Upper lobe of left lung (tissue), 4 donors: ENCODE measurements at regions not wholly inside any gene's neighbourhood (a gene's known extent, or its start where the extent isn't known, plus 50 kb on each side); places are given as distances from the start of the nearest gene placed in this dataset.

Experiments used
- EP300 ChIP-seq, 4 donors: sonication (generic); formaldehyde crosslinking; IDR thresholded peaks; one replicate each; pipeline ENCODE4 v1.5.1; 2017; ENCODE audit warnings: antibody characterized with exemption in 4 of 4, control low read depth in 2 of 4
- POLR2A ChIP-seq, 4 donors: fragments of 450-650 bp; IDR thresholded peaks; one replicate each; pipeline ENCODE4 v1.5.1; 2016 to 2017; ENCODE audit warnings: antibody characterized with exemption in 4 of 4, mild to moderate bottlenecking in 2 of 4
- POLR2AphosphoS5 ChIP-seq, 2 donors: sonication (generic); formaldehyde crosslinking; IDR thresholded peaks; one replicate each; pipeline ENCODE4 v1.5.1; 2017; ENCODE audit warnings: antibody characterized with exemption in 2 of 2
- TF ChIP-seq, protein P1 (sequence below), 6 experiments: fragments of 450-650 bp in 4 of 6; fragments of 200-600 bp in 2 of 6; sonication (generic) in 2 of 6; IDR thresholded peaks; one replicate each; pipeline ENCODE4 v1.5.1; 2016 to 2019; ENCODE audit warnings: antibody characterized with exemption in 6 of 6

DNA sequence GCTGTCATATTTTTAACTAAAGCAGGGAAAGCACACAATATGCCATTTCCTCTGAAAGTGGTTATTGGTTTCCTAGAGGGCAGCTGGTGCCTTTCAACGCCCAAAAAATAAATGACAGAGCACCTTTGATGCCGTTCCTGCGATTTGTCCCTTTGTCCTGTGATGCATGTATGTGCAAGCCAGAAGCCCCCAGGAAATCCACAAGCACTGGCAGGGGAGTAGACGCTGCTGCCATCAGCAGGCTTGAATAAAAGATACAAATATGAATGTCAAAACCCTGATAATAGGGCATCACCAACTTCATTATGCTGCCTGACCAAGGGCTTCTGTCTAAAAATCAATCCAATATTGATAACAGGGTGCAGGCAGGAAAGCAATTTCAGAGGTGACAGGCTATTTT is 246.1 kb downstream of the FBXO15 start:
- TF ChIP-seq, protein P1, sequence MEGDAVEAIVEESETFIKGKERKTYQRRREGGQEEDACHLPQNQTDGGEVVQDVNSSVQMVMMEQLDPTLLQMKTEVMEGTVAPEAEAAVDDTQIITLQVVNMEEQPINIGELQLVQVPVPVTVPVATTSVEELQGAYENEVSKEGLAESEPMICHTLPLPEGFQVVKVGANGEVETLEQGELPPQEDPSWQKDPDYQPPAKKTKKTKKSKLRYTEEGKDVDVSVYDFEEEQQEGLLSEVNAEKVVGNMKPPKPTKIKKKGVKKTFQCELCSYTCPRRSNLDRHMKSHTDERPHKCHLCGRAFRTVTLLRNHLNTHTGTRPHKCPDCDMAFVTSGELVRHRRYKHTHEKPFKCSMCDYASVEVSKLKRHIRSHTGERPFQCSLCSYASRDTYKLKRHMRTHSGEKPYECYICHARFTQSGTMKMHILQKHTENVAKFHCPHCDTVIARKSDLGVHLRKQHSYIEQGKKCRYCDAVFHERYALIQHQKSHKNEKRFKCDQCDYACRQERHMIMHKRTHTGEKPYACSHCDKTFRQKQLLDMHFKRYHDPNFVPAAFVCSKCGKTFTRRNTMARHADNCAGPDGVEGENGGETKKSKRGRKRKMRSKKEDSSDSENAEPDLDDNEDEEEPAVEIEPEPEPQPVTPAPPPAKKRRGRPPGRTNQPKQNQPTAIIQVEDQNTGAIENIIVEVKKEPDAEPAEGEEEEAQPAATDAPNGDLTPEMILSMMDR (IDR thresholded peaks at IDR 0.05) = no peak
- no peak for TF ChIP-seq EP300 (IDR thresholded peaks at IDR 0.05)
- TF ChIP-seq POLR2A (IDR thresholded peaks at IDR 0.05) = no peak
- TF ChIP-seq POLR2AphosphoS5 (IDR thresholded peaks at IDR 0.05) = no peak
